Left ventricle myocardium inferior (tissue), 1 donor: ENCODE measurements at regions not wholly inside any gene's neighbourhood (a gene's known extent, or its start where the extent isn't known, plus 50 kb on each side); places are given as distances from the start of the nearest gene placed in this dataset.

Experiments used
- DNase-seq: peaks from one replicate; pipeline ENCODE4 v3.0.0-alpha.2; 2020
- H3K27ac ChIP-seq: fragments of 200-600 bp; replicated peaks from 2 replicates; pipeline ENCODE4 v1.8.0; 2021
- H3K27me3 ChIP-seq: fragments of 200-600 bp; 2 replicates; pipeline ENCODE4 v1.8.0; 2021; ENCODE audit warnings: low read depth
- H3K36me3 ChIP-seq: fragments of 200-600 bp; 2 replicates; pipeline ENCODE4 v1.8.0; 2021
- H3K4me1 ChIP-seq: fragments of 200-600 bp; 2 replicates; pipeline ENCODE4 v1.8.0; 2021
- H3K4me3 ChIP-seq: fragments of 200-600 bp; 2 replicates; pipeline ENCODE4 v1.8.0; 2021; ENCODE audit warnings: mild to moderate bottlenecking, moderate library complexity
- H3K9me3 ChIP-seq: fragments of 200-600 bp; replicated peaks from 2 replicates; pipeline ENCODE4 v1.8.0; 2021
- CTCF ChIP-seq: fragments of 200-600 bp; IDR thresholded peaks from 2 replicates; pipeline ENCODE4 v1.8.0; 2021; ENCODE audit warnings: antibody characterized with exemption, mild to moderate bottlenecking, borderline replicate concordance
- intact Hi-C: fragments of 100-400 bp; cut with micrococcal nuclease; formaldehyde crosslinking; loops from one replicate; pipeline ENCODE4 v1.11.0; 2022
- donor health status: DM: no; HTN: yes; CAD: no; lungs with severe emphysema.

DNA sequence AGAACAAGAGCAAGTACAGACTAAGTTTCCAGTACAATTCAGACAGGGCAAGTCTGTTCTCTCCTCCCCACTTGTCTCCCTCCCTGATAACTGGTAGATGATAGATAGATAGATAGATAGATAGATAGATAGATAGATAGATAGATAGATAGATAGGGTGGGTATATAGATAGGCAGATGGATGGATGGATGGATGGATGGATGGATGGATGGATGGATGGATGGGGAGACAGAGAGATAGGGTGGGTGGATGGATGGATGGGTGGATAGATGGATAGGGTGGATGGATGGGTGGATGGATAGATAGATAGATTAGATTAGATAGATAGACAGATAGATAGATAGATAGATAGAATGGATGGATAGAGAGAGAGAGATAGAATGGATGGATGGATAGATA is 152.8 kb upstream of the MKLN1 start:
- Histone ChIP-seq H3K4me3 (no peak overlapping the region), H3K36me3 (no peaks in the 10 kb centered on the region), H3K4me1 (no peaks in the 10 kb centered on the region), H3K9me3 (no peaks in the 10 kb centered on the region), H3K27ac (no peak overlapping the region), H3K27me3 (no peaks in the 10 kb centered on the region)
- no peak for DNase-seq
- intact Hi-C loops, result loop anchor here (10.0 kb wide), 1 partner anchor 50 kb away; no protein-coding TSS in a partner anchor
- TF ChIP-seq CTCF, result no peak

DNA sequence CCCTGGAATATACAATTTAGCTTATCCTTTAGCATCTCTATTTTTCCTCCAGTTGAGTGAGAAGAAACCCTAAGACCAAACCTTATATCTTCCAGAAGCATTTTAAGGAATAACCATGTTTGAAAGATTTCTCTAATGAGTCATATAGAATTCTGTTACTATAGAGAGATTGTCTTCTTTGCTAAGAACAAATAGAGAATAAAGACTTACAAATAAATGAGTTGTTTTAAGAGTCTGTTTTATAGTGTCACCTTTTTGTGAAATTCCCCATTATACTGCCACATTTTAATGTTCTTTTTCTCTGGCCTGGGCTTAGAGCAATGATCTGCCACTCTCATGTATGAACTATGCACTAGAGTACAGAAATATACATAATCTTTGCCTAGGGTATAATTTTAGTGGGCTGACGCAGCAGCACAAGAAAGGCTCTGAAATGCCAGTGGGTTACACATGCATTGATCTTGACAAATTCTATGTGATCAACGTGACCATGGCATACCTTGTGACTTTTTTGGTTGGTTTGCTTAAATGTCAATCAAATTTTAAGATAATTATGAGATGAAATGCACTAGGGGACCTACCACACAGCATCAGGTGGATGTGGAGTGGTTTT is 145.1 kb upstream of the MKLN1 start:
- TF ChIP-seq CTCF, result no peak
- Histone ChIP-seq H3K27me3 (no peaks in the 10 kb centered on the region), H3K4me1 (peaks cover 19% of the 10 kb centered on the region), H3K27ac (no peak overlapping the region), H3K9me3 (no peaks in the 10 kb centered on the region), H3K36me3 (no peaks in the 10 kb centered on the region), H3K4me3 (no peak overlapping the region)
- no peak for DNase-seq
- intact Hi-C loops, result no loop called here

GRCh38 chr7:131183072-131183471 is 144.6 kb upstream of the MKLN1 start:
- Histone ChIP-seq H3K27me3 (no peaks in the 10 kb centered on the region), H3K4me1 (peaks cover 22% of the 10 kb centered on the region), H3K36me3 (no peaks in the 10 kb centered on the region), H3K4me3 (no peak overlapping the region), H3K27ac (no peak overlapping the region), H3K9me3 (peaks cover 2% of the 10 kb centered on the region)
- no peak for DNase-seq
- no peak for TF ChIP-seq CTCF
- intact Hi-C loops, result no loop called here

DNA sequence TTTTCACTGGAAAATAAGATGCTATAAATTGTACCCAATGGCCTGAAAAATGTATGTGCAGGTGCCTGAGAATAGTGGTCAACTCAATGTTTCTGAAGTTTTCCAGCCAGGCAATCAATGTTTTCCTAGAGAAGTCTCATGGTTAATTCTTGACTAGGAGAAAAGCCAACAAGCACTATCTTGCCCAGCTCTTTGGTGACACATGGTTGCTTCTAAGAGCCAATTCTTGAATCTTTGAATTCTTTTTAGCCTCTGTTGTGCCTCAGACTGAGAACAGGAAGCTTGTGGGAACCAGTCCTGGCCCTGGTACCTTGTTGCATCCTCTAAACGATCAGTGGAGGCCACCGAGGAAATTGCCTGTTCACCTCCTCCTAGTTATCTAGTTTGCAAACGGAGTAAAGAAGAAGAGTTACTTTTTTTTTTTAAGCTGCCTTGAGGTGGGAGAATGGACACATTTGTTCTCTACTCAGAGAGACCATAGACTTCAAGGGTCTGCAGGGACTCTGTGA is 144.0 kb upstream of the MKLN1 start:
- H3K27me3 ChIP-seq, result no peaks in the 10 kb centered on the region
- no peak for TF ChIP-seq CTCF
- H3K4me3 ChIP-seq, result no peak overlapping the region
- no peak overlapping the region for H3K27ac ChIP-seq
- H3K9me3 ChIP-seq, result peaks cover 5% of the 10 kb centered on the region
- intact Hi-C loops, result no loop called here
- peaks cover 22% of the 10 kb centered on the region for H3K4me1 ChIP-seq
- no peaks in the 10 kb centered on the region for H3K36me3 ChIP-seq
- DNase-seq, result no peak

DNA sequence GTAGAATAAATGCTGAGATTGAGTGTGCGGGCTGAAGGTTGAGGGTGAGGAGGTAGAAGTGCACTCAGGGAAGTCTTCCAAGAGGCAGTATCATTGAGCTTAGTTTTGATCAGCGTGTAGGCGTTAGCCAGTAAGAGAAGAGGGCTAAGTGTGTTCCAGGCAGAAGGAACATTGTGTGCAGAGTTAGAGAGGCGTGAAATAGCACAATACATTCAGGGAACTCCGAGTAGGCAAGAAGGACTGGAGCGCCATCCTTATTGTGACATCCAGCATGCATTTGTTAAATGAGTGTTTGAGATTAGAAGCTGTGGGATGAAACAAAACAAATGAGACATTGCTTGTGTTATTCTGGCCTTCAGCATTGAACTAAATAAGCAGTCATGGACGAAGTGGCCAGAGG is 140.9 kb upstream of the MKLN1 start:
- Histone ChIP-seq H3K9me3 (peaks cover 5% of the 10 kb centered on the region), H3K36me3 (no peaks in the 10 kb centered on the region), H3K4me1 (peaks cover 28% of the 10 kb centered on the region), H3K27ac (peak overlapping the region; percentile 87), H3K27me3 (no peaks in the 10 kb centered on the region), H3K4me3 (no peak overlapping the region)
- no peak for TF ChIP-seq CTCF
- intact Hi-C loops, result no loop called here
- DNase-seq, result no peak
